Forelimb muscle (tissue), 1 donor: ENCODE measurements at regions not wholly inside any gene's neighbourhood (a gene's known extent, or its start where the extent isn't known, plus 50 kb on each side); places are given as distances from the start of the nearest gene placed in this dataset.

ENCODE experiments used
- DNase-seq: peaks from one replicate; pipeline ENCODE4 v3.0.0-alpha.2; 2013; ENCODE audit warnings: low read depth

GRCh38 chr10:4080225-4080805 is 295.3 kb upstream of the KLF6 start:
- no peak for DNase-seq

DNA sequence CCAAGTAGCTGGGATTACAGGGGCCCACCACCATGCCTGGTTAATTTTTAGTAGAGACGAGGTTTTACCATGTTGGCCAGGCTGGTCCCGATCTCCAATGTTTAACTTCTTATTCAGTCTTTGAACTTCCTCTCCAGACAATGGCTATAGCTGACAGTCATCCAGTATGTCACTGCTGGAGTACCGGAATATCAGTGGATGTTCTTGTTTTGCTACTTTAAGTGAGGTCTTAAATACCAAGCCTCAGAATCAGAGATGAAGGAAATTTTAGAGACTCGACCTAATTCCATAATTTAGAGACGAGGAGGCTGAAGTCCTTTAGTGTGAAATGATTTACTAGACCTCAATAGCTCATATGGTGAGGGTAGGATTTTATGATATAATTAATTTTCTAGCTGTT is 294.8 kb upstream of the KLF6 start:
- no peak for DNase-seq

DNA sequence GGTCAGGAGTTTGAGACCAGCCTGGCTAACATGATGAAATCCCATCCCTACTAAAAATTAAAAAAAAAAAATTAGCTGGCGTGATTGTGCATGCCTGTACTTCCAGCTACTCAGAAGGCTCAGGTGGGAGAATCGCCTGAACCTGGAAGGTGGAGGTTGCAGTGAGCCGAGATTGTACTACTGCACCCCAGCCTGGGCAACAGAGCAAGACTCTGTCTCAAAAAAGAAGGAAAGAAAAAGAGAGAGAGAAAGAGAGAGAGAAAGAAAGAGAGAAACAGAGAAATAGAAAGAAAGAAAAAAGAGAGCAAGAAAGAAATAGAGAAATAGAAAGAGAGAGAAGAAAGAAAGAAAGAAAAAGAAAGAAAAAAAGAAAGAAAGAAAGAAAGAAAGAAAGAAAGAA is 292.8 kb upstream of the KLF6 start:
- DNase-seq = no peak

DNA sequence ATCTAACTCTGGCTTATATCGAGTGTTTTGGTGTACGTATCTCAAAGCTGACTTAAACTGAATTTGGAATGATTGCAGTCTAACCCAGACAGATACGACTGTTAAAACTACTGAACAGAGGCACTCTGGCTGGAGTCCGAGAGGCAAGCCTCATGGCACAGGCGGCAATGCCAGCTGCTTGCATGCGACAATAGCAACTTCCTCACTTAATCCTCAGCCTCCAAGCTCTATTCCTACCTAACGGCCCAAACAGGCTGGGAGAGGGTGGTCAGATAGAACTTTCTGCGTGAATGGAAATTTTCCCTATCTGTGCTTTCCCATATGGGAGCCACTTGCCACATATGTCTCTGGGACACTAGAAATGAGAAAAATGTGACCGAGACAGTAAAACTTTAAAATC is 292.0 kb upstream of the KLF6 start:
- DNase-seq = no peak

DNA sequence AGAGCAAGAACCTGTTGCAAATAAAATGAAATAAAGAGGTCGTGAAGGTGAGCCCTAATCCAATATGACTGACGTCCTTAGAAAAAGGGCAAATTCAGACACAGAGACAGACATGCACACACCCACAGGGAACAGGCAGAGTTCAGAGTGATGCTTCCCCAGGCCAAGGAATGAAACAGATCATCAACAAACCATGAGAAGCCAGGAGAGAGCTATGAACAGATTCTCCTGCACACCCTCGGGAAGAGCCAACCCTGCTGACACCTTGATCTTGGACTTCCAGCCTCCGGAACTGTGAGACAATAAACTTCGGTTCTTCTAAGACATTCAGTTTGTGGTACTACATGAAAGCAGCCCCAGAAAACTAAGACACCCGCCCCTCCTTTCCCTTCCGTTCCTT is 290.4 kb upstream of the KLF6 start:
- no peak for DNase-seq

GRCh38 chr10:4074545-4075407 is 289.8 kb upstream of the KLF6 start:
- no peak for DNase-seq

DNA sequence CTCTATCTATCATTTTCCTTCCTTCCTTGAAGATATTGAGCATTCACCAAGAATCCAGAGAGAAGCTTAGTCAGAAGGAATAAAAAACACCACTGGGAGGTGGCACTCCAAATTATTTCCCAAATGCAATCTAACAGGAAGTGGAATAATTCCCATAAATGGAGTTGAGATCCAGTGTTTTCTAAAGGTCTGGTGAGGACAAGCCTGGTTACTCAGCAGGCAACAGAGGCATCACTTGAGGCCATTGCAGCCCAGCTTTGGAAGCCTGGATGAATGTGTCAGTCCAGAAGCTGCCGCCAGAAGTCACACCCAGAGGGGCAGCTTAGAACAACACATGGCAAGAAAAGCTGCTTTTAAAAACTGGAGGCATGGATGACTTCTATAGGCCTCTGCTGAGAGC is 288.9 kb upstream of the KLF6 start:
- DNase-seq = no peak

GRCh38 chr10:4070921-4071660 is 286.1 kb upstream of the KLF6 start:
- no peak for DNase-seq

- no peak for DNase-seq
Observed at GRCh38 chr10:4070184-4070583, 285.2 kb upstream of the KLF6 start.

GRCh38 chr10:4069491-4069890 is 284.5 kb upstream of the KLF6 start:
- no peak for DNase-seq

GRCh38 chr10:4068629-4069028 is 283.6 kb upstream of the KLF6 start:
- DNase-seq = no peak

DNA sequence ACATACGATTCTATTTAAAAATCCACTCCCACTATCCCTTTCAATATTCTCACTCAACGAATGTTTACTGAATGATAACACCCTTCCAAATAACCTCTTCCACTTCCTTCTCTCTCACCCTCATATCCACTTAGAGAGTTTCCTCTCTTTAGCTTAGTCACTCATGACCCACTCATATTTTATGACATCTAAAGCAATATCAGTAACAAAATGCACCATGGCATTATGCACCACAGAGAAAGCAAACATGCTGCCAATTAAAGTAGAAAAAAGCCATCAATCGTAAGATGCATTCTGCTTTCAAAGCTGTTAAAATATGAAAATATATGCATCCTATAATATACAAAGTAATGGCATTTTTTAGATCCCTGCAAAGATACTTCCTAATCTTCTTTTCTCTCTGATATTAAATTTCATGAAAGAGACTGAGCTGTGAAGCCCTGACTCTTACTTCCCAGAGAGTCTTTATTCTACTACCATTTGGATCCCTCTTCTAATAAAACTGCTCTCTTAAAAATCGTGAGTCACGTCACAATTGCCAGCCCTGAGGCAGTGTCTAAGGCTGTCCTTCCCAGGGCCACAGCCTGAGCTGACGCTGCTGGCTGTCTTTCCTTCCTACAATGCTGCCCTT is 283.0 kb upstream of the KLF6 start:
- no peak for DNase-seq

- DNase-seq = no peak
Observed at GRCh38 chr10:4067531-4067930, 282.5 kb upstream of the KLF6 start.

DNA sequence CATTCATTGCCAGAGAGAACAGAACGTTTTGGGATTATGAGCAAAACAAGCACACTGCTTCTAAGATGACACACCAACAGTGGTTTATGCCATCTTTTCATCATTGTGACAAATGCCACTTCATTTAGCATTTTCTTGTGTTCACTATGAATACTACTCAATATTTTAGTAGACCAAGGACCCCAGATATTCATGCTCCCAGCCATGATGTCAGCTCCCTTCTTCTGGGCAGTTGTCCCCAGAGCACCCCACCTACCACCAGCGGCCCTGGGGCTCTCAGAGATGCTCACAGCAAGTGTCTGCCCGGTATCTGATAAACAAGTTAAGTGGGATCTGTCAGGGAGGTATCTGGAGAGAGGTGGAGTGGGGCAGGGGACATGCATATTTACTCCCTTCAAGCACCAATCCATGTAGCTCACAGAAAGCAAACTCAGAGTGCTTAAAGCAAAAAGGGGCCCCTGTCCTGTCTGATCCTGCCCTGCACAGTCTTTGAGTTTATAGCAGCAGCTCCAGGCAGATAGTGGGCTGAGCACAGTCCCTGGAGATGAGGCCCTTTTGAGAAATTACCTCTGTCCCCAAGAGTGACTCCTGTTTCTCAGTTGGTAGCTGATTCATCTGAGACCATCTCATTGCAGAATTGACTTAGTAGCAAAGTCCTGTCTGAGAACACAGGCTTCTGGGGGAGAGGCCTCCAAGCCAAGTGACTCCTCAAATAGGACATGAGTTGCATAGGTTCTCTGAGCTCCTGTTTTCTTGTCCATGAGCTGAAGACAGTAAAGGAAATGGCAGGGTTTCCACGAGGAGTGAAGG is 281.8 kb upstream of the KLF6 start:
- no peak for DNase-seq

- DNase-seq = no peak
Observed at GRCh38 chr10:4064489-4064888, 279.5 kb upstream of the KLF6 start.

DNA sequence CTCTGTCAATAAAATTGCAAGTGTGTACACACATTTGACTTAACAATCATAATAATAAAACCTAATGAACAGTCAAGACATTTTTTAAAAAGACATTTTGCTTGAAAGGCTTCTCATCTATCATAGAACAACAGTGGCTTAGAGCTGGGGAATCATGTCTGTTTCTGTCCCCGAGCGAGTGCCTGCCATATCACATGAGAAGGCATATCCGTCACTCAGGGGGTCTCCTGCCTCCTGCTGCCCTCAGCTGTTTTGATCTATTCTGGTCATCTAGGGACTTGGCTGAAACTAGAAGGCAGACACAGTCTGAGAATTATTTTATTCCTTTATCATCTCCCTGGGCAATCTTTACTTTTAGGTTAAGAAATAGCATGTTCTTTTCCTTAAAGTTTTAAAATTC is 278.7 kb upstream of the KLF6 start:
- DNase-seq = no peak

DNA sequence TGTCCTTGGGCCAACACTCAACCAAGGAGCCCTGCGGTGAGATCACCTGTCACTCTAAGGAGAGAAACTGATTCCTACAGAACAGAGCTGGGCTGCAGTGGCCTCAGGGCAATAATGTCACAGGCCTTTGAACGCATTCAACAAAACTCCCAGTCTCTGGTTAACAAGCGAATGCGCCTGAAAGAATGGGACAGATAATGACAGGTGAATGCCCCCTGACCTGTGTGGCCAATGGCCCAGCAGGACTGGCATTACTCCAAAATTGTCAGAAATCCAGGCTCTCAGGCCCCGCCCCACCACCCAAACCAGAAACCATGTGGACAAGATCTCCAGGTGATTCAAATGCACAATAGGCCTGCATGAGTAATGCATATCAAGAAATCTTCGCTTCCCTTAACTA is 277.7 kb upstream of the KLF6 start:
- DNase-seq = no peak

DNA sequence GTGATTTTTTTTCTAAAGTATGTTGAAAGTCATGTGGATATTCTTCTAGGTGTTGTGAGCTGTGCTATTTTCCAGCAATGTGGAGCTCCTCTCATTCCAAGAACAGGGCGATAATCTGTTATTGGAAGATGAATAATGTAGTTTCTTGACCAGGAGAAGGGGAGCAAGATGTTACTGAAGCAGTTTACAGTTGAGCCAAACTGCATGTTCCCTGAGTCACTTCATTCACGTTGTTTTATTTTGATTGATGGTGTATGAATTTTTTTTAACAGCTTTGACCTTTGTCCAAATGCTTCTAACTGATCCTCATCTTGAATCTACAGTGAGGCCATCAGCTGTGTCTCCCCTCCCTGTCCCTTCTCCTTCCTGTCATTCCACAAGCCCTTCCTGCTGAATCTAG is 277.1 kb upstream of the KLF6 start:
- no peak for DNase-seq

DNA sequence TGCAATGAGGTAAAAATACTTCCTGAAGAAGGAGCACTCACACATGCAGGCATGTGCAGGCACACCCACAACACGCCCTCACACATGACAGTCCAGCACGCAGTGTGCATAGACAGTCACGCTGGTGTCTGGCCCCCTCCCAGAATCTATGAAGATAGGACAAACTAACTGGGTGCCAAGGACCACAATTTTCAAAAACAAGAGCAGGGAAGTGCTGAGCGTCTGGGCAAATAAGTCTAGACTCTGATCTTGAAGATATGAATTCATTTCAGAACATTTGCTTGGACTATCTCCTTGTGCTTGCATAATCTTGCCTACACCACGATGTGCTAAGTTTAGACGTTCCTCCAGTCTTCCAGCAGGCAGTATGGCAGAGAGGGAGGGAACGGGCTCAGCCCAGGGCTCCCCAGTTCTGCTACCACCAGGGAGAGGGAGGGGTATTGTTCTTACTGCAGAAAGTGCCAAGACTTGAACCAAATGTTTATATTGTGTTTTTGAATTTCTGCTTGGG is 276.5 kb upstream of the KLF6 start:
- no peak for DNase-seq

DNA sequence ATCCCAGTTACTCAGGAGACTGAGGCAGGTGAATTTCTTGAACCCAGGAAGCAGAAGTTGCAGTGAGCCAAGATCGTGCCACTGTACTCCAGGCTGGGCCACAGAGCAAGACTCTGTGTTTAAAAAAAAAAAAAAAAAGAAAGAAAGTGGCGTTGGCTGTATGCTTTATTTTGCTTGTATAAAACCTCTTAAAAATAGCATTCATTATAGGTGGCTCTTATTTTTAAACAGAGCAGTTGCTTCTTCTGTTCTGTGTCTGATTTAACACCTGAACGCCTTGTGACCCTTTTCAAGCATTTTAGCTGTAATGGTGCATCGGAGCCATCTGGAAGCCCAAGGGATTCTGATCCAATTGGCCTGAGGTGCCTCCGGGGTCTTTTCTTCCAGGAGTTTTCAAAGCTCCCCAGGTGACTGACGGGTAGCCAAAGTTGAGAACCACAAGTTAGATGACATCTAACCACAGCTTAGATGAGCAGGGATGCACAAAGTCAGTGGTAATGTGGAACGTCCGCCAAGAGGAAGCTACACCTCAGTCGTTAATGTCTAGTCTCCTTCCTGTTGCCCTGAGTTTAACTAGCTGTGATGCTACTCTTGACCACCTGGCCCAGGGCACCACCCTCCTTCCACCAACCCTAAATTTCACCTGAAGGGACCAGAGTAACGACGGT is 274.6 kb upstream of the KLF6 start:
- no peak for DNase-seq

GRCh38 chr10:4058514-4059029 is 273.6 kb upstream of the KLF6 start:
- DNase-seq = no peak
